PFSK-1 (cell line): ENCODE measurements at regions not wholly inside any gene's neighbourhood (a gene's known extent, or its start where the extent isn't known, plus 50 kb on each side); places are given as distances from the start of the nearest gene placed in this dataset.

Experiments
- FOXP2 ChIP-seq: optimal IDR thresholded peaks from 2 replicates; pipeline ENCODE3; 2011; ENCODE audit warnings: borderline replicate concordance, control low read depth, inconsistent platforms; ENCODE audit not compliant: insufficient read depth; ENCODE audit errors: extremely low read length, extremely low read depth
- POLR2AphosphoS5 ChIP-seq: IDR thresholded peaks from 2 replicates; pipeline ENCODE4 v1.6.1; 2012; ENCODE audit warnings: low read depth, mild to moderate bottlenecking, control low read depth, low read length, moderate library complexity
- REST ChIP-seq, 2 experiments: IDR thresholded peaks; 2 replicates each; pipeline versions ENCODE4 v1.6.1 to v1.8.0; 2011 to 2012; ENCODE audit warnings: low read depth in 2 of 2, low read length in 2 of 2, control low read depth in 1 of 2, inconsistent platforms in 1 of 2, mild to moderate bottlenecking in 1 of 2, moderate library complexity in 1 of 2; ENCODE audit not compliant: insufficient read depth in 1 of 2
- SIN3A ChIP-seq: IDR thresholded peaks from 2 replicates; pipeline ENCODE4 v1.6.1; 2012; ENCODE audit warnings: mild to moderate bottlenecking, low read length, moderate library complexity, borderline replicate concordance; ENCODE audit not compliant: insufficient read depth
- TAF1 ChIP-seq: IDR thresholded peaks from 2 replicates; pipeline ENCODE4 v1.6.1; 2012; ENCODE audit warnings: low read length, control low read depth, borderline replicate concordance; ENCODE audit not compliant: insufficient read depth

- TF ChIP-seq POLR2AphosphoS5 (no peak), REST (IDR thresholded peaks at IDR 0.05; ENCODE audit: insufficient read depth in 1 of 2, low read depth in 2 of 2, low read length in 2 of 2) (no peak), FOXP2 (no peak), SIN3A (no peak), TAF1 (no peak)
These were observed 190.6 kb upstream of the ADAMTS9 start for GRCh38 chr3:64878362-64878761.

GRCh38 chr3:64873400-64873799 lies 185.6 kb upstream of the ADAMTS9 start:
- TF ChIP-seq REST (IDR thresholded peaks at IDR 0.05; ENCODE audit: insufficient read depth in 1 of 2, low read depth in 2 of 2, low read length in 2 of 2), result no peak
- no peak for TF ChIP-seq FOXP2
- TF ChIP-seq TAF1, result no peak
- TF ChIP-seq SIN3A, result no peak
- no peak for TF ChIP-seq POLR2AphosphoS5

- TF ChIP-seq REST (IDR thresholded peaks at IDR 0.05; ENCODE audit: insufficient read depth in 1 of 2, low read depth in 2 of 2, low read length in 2 of 2) (no peak), POLR2AphosphoS5 (no peak), TAF1 (no peak)
These were observed 184.5 kb upstream of the ADAMTS9 start for GRCh38 chr3:64872345-64872744.

GRCh38 chr3:64871834-64872249 lies 184.0 kb upstream of the ADAMTS9 start:
- TF ChIP-seq TAF1, result no peak
- no peak for TF ChIP-seq REST (IDR thresholded peaks at IDR 0.05; ENCODE audit: insufficient read depth in 1 of 2, low read depth in 2 of 2, low read length in 2 of 2)
- TF ChIP-seq FOXP2, result no peak
- no peak for TF ChIP-seq POLR2AphosphoS5
- TF ChIP-seq SIN3A, result no peak

GRCh38 chr3:64870876-64871646 lies 183.3 kb upstream of the ADAMTS9 start:
- TF ChIP-seq TAF1 (no peak), REST (IDR thresholded peaks at IDR 0.05; ENCODE audit: insufficient read depth in 1 of 2, low read depth in 2 of 2, low read length in 2 of 2) (no peak), FOXP2 (no peak), SIN3A (no peak), POLR2AphosphoS5 (no peak)
